ENCODE measurements at regions not wholly inside any gene's neighbourhood (a gene's known extent, or its start where the extent isn't known, plus 50 kb on each side); places are given as distances from the start of the nearest gene placed in this dataset.
"Not testable (repeated sequence)": the region's sequence is repeated elsewhere in the genome, so short reads cannot be mapped to it uniquely, and the experiment has no call there.

- no peak for DNase-seq (ENCODE audit: low read depth)
These were observed 91.4 kb upstream of the AFDN start for GRCh38 chr6:167735084-167735950.

- DNase-seq (ENCODE audit: low read depth): no peak
These were observed 90.8 kb upstream of the AFDN start for GRCh38 chr6:167735951-167736288.

GRCh38 chr6:167736486-167737204, 90.1 kb upstream of the AFDN start:
- DNase-seq (ENCODE audit: low read depth): no peak

GRCh38 chr6:167737205-167737830, 89.4 kb upstream of the AFDN start:
- DNase-seq (ENCODE audit: low read depth): no peak

GRCh38 chr6:167738386-167738785, 88.3 kb upstream of the AFDN start:
- DNase-seq (ENCODE audit: low read depth): no peak

GRCh38 chr6:167739721-167740475, 86.8 kb upstream of the AFDN start:
- DNase-seq (ENCODE audit: low read depth): no peak

GRCh38 chr6:167742719-167743303, 83.9 kb upstream of the AFDN start:
- DNase-seq (ENCODE audit: low read depth): no peak

- DNase-seq (ENCODE audit: low read depth): no peak
These were observed 81.7 kb upstream of the AFDN start for GRCh38 chr6:167744681-167745669.

- DNase-seq (ENCODE audit: low read depth): no peak
These were observed 80.9 kb upstream of the AFDN start for GRCh38 chr6:167745670-167746389.

- no peak for DNase-seq (ENCODE audit: low read depth)
These were observed 80.3 kb upstream of the AFDN start for GRCh38 chr6:167746390-167746907.

- no peak for DNase-seq (ENCODE audit: low read depth)
These were observed 79.7 kb upstream of the AFDN start for GRCh38 chr6:167746975-167747374.

- DNase-seq (ENCODE audit: low read depth): no peak
These were observed 79.1 kb upstream of the AFDN start for GRCh38 chr6:167747645-167748044.

- no peak for DNase-seq (ENCODE audit: low read depth)
These were observed 78.7 kb upstream of the AFDN start for GRCh38 chr6:167748046-167748445.

- no peak for DNase-seq (ENCODE audit: low read depth)
These were observed 78.0 kb upstream of the AFDN start for GRCh38 chr6:167748458-167749379.

- no peak for DNase-seq (ENCODE audit: low read depth)
These were observed 75.8 kb upstream of the AFDN start for GRCh38 chr6:167750956-167751358.

- no peak for DNase-seq (ENCODE audit: low read depth)
These were observed 75.1 kb upstream of the AFDN start for GRCh38 chr6:167751579-167752115.

GRCh38 chr6:167753281-167753680, 73.4 kb upstream of the AFDN start:
- DNase-seq (ENCODE audit: low read depth): not testable (repeated sequence)

GRCh38 chr6:167754691-167755090, 72.0 kb upstream of the AFDN start:
- no peak for DNase-seq (ENCODE audit: low read depth)
